NCI-H1436 treated with DMSO at 0.1 percent for 48 hours (cell line): ENCODE measurements at regions not wholly inside any gene's neighbourhood (a gene's known extent, or its start where the extent isn't known, plus 50 kb on each side); places are given as distances from the start of the nearest gene placed in this dataset.
"Not testable (repeated sequence)": the region's sequence is repeated elsewhere in the genome, so short reads cannot be mapped to it uniquely, and the experiment has no call there.

Experiments
- DNase-seq: peaks from one replicate; lab custom pipeline; 2025; lab: John Stamatoyannopoulos, UW

GRCh38 chr4:19514276-19515070, 737.2 kb upstream of the SLIT2 start:
- DNase-seq: no peak

DNA sequence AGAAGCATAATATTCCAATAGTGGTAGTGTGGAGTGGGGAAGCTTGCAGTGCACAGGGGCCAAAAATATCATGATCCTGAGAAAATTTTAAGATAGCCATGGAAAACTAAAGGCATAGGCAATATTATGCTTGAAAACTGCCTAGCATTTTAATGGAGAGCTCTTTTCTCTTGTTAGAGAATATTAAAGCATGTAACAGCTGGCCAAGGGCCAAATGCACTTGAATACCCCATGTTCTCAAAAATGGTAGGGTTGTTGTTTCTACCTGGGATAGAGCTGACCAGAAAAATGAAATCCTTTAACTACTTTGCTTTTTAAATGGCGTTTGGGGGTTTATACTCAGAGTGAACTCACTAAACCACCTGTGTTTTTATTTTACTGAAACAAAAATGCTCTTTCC, 739.6 kb upstream of the SLIT2 start:
- DNase-seq: no peak

DNA sequence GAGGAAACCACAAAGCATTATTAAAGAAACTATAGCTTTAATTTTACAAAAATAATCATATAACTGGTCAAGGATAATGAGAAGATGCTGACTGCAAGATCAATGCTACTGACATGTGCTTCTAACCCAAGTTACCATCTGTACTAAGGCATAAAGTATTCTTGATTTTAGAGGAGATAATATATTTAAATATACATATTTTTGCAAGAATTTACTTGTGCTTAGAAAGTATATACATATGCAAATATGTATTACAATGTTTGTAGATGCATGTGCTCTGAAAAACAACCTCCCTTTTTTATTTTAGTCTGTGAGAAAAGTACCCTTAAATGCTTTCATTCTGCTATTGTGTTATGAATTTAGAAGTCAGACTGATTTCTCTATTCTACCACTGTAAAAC, 740.7 kb upstream of the SLIT2 start:
- no peak for DNase-seq

DNA sequence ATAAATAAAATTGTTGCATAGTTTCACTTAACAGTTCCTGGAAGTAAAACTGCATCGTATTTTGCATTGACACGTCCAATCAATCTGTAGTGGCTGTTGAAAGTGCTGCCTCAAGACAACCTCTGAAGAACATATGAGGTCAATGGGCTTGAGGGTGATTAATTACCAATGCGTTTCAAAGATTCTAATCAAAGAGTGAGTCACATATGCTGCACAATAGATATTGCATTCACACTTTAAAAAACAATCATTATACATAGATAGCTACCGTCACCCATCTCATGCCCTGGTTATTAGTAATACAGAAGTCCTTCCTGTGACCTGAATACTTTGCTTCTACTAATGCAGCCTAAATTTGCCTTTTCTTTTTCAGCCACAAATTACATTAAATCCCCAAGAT, 743.3 kb upstream of the SLIT2 start:
- no peak for DNase-seq

- no peak for DNase-seq
Observed at GRCh38 chr4:19497705-19498104, 754.0 kb upstream of the SLIT2 start.

- no peak for DNase-seq
Observed at GRCh38 chr4:19496756-19497155, 754.9 kb upstream of the SLIT2 start.

GRCh38 chr4:19494961-19495360, 756.7 kb upstream of the SLIT2 start:
- DNase-seq: no peak

- no peak for DNase-seq
Observed at GRCh38 chr4:19492606-19493005, 759.1 kb upstream of the SLIT2 start.

DNA sequence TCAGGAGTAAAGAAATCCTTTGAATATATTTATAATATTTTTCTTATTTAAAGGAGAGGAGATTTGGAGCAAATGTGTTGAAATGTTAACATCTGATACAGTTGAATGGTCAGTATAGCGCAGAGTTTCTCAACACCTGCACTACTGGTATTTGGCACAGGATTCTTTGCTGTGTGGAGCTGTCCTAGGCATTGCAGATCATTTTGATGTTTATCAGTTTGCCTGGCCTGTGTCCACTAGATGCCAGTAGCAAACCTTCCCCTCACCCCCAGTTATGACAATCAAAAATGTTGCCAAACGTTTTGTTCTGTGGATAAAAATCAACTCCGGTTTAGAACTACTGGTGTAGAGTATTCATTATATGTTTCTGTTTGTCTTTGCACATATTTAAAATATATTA, 765.3 kb upstream of the SLIT2 start:
- no peak for DNase-seq

GRCh38 chr4:19478791-19479190, 772.9 kb upstream of the SLIT2 start:
- no peak for DNase-seq

DNA sequence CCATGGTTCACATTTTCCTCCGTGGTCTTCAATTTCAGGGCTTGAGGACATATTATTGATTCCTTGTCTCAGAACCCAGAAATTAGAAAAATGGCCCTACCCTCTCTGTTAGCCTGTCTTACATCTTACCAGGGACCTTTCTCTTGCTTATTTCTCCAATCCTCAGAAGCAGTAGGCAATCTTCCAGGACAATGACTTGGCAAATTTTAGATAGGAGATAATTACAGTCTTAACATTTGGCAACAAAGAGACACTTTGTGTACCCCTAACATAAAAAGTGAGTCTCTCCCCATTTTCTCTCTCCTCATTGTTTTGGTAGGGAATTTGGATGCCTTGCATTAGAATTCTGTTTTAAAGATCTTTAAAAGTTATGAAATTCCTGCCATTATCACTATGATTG, 778.1 kb upstream of the SLIT2 start:
- no peak for DNase-seq

GRCh38 chr4:19472666-19473065, 779.0 kb upstream of the SLIT2 start:
- no peak for DNase-seq

DNA sequence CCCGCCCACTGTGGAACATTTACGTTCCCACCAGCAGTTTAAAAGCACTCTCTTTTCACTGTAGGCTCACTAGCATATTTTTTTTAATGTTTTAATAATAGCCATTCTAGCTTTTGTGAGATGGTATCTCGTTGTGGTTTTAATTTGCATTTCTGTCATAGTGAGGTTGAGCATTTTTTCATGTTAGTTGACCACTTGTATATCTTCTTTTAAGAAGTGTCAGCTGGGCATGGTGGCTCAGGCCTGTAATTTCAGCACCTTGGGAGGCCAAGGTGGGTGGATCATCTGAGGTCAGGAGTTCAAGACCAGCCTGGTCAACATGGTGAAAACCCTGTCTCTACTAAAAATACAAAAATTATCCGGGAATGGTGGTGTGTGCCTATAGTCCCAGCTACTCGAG, 781.7 kb upstream of the SLIT2 start:
- not testable (repeated sequence) for DNase-seq

GRCh38 chr4:19462117-19462516, 789.6 kb upstream of the SLIT2 start:
- no peak for DNase-seq

DNA sequence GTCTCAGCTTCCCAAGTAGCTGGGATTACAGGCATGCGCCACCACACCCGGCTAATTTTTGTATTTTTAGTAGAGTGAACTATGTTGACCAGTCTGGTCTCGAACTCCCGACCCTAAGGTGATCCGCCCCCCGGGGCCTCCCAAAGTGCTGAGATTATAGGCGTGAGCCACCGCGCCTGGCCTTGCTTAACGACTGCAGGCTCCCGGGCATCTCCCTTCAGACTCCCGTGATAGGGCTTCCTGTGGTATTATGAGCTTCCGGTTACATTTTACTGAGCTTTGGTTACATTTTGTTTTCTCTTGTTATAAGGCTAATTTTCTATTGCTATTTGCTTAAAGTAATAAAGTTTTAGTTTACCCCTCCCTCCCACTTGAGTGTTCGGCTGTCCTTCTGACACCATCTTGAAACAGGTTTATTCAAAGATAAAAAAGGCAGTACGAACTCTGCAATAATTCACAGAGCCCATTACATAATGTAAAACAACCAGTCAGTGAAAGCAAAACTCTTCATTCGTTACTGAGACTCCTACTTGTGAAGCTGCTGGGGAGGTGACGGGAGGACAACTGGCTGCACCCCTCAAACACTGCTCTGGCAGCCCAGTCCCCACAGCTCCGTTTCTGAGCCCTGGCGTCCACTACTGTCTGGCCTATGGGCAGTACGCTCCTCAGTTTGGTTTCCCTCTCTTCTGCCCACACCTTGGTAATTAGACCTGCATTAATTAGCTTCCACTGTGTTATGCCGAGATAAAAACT, 795.7 kb upstream of the SLIT2 start:
- no peak for DNase-seq

DNA sequence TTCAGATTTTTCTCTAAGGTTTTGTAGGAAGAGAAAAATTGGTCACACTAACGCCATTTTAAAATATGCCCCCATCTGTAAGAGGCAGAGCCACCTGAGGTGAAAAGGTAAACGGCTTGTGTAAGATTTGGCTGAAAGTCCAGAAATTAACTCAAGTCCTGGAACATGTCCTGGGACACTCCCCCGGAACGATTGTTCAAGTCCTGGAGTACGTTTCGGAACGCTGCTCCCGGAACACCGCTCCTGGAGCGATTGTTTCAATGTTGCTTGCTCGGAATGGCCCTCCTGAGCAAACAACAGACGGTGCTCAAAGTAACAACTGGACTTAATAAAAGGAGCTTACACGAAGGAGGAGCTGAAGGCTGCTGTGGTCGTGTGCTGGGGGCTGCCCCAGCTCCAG, 796.5 kb upstream of the SLIT2 start:
- no peak for DNase-seq

GRCh38 chr4:19438233-19438632, 813.5 kb upstream of the SLIT2 start:
- DNase-seq: no peak

DNA sequence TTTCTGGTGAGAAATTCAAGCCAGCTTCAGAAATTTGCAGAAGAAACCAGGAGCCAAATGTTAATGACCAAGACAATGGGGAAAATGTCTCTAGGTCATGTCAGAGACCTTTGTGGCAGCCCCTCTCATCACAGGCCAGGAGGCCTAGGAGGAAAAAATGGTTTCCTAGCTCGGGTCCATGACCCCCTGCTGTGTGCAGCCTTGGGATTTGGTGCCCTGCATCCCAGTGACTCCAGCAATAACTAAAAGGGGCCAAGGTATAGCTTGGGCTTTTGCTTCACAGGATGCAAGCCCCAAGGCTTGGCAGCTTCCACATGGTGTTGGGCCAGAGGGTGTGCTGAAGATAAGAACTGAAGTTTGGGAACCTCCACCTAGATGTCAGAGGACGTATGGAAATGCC, 814.7 kb upstream of the SLIT2 start:
- no peak for DNase-seq

GRCh38 chr4:19429684-19430083, 822.0 kb upstream of the SLIT2 start:
- no peak for DNase-seq

- DNase-seq: no peak
Observed at GRCh38 chr4:19425146-19425545, 826.6 kb upstream of the SLIT2 start.

DNA sequence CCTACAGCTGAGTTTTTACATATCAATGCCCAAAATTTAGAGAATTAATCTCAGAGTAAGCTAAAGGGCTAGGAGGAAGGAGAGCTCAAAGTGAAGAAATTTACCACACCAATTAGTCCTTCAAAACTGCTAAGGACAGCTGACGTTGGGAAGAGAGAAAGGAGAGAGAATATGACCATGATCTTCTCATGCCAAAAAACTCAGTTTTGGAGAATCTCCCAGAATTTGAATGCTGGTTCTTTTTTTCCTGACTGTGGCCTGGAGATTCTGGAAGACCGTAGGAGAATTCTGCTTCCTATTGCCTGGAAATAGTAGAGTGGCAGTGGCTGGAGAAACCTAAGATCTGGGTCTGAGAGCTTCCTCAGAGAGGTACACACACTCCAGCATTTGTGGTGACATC, 834.4 kb upstream of the SLIT2 start:
- DNase-seq: no peak

GRCh38 chr4:19416146-19416545, 835.6 kb upstream of the SLIT2 start:
- DNase-seq: no peak

GRCh38 chr4:19408490-19408889, 843.2 kb upstream of the SLIT2 start:
- DNase-seq: no peak

GRCh38 chr4:19406789-19407188, 844.9 kb upstream of the SLIT2 start:
- DNase-seq: no peak
